HEK293 (cell line): ENCODE measurements at regions not wholly inside any gene's neighbourhood (a gene's known extent, or its start where the extent isn't known, plus 50 kb on each side); places are given as distances from the start of the nearest gene placed in this dataset.
A peak's percentile ranks its signal among the peaks of the same experiment; 100 is the strongest.

Experiments used
- CTCF ChIA-PET: fragments of 350-600 bp; formaldehyde crosslinking; extraction: SDS; loops from one replicate; lab custom pipeline; 2021; ENCODE audit warnings: antibody characterized with exemption; lab: Yijun Ruan, JAX
- POLR2A ChIA-PET: fragments of 300-600 bp; formaldehyde crosslinking; extraction: SDS; loops from one replicate; lab custom pipeline; 2020; ENCODE audit warnings: antibody characterized with exemption, inconsistent platforms; lab: Yijun Ruan, JAX
- H3K27ac ChIP-seq: fragments of 200-500 bp; sonication (Bioruptor generic); 2 replicates; pipeline ENCODE4 v1.5.1; 2014; ENCODE audit warnings: low read depth, low read length, control low read depth, inconsistent platforms; ENCODE audit errors: extremely low read depth
- H3K36me3 ChIP-seq, 2 experiments: fragments of 200-500 bp in 1 of 2; sonication (Bioruptor generic) in 1 of 2; 1 replicate in 1 of 2; 2 replicates in 1 of 2; pipeline ENCODE4 v1.5.1; 2014 to 2017; ENCODE audit warnings: inconsistent platforms in 2 of 2, low read length in 2 of 2; ENCODE audit not compliant: control insufficient read depth in 2 of 2, insufficient read depth in 1 of 2
- H3K4me1 ChIP-seq: fragments of 200-500 bp; sonication (Bioruptor generic); 2 replicates; pipeline ENCODE4 v1.5.1; 2014; ENCODE audit warnings: mild to moderate bottlenecking, low read length, inconsistent platforms; ENCODE audit not compliant: control insufficient read depth, insufficient read depth
- H3K4me3 ChIP-seq: 2 replicates; pipeline ENCODE4 v1.5.1; 2011; ENCODE audit warnings: low read depth, mild to moderate bottlenecking, control low read depth, low read length, moderate library complexity
- H3K9me3 ChIP-seq: fragments of 200-500 bp; sonication (Bioruptor generic); 2 replicates; pipeline ENCODE4 v1.5.1; 2014; ENCODE audit warnings: low read depth, low read length, inconsistent platforms; ENCODE audit not compliant: control insufficient read depth, insufficient read depth
- GLIS1 ChIP-seq: fragments of 450-650 bp; formaldehyde crosslinking; IDR thresholded peaks from 2 replicates; pipeline ENCODE4 v1.5.1; 2016; ENCODE audit warnings: missing biosample characterization, missing genetic modification characterization
- KLF16 ChIP-seq: fragments of 450-650 bp; formaldehyde crosslinking; IDR thresholded peaks from 2 replicates; pipeline ENCODE4 v1.5.1; 2017; ENCODE audit warnings: missing biosample characterization, missing genetic modification characterization
- SP2 ChIP-seq: fragments of 450-650 bp; formaldehyde crosslinking; IDR thresholded peaks from 2 replicates; pipeline ENCODE4 v1.5.1; 2016; ENCODE audit warnings: missing biosample characterization, missing genetic modification characterization
- ZFP41 ChIP-seq: fragments of 450-650 bp; formaldehyde crosslinking; IDR thresholded peaks from 2 replicates; pipeline ENCODE4 v1.5.1; 2016; ENCODE audit warnings: missing biosample characterization, missing genetic modification characterization, borderline replicate concordance
- ZNF16 ChIP-seq: fragments of 450-650 bp; formaldehyde crosslinking; IDR thresholded peaks from 2 replicates; pipeline ENCODE4 v1.5.1; 2016; ENCODE audit warnings: low read depth, missing biosample characterization, missing genetic modification characterization
- ZNF184 ChIP-seq: fragments of 450-650 bp; IDR thresholded peaks from 2 replicates; pipeline ENCODE4 v1.5.1; 2018; ENCODE audit warnings: missing biosample characterization, mild to moderate bottlenecking, missing genetic modification characterization
- ZNF211 ChIP-seq: fragments of 450-650 bp; formaldehyde crosslinking; IDR thresholded peaks from 2 replicates; pipeline ENCODE4 v1.5.1; 2016; ENCODE audit warnings: low read depth, missing biosample characterization, missing genetic modification characterization
- ZNF266 ChIP-seq: fragments of 450-650 bp; formaldehyde crosslinking; IDR thresholded peaks from 2 replicates; pipeline ENCODE4 v1.5.1; 2016; ENCODE audit warnings: missing biosample characterization, missing genetic modification characterization, low read depth
- ZNF274 ChIP-seq, 2 experiments: fragments of 200-500 bp in 1 of 2; fragments of 450-650 bp in 1 of 2; sonication (Bioruptor generic) in 1 of 2; formaldehyde crosslinking in 1 of 2; IDR thresholded peaks; 2 replicates each; pipeline versions ENCODE4 v1.5.1 to v1.6.1; 2014 to 2016; ENCODE audit warnings: borderline replicate concordance in 1 of 2, inconsistent platforms in 1 of 2, low read length in 1 of 2, missing biosample characterization in 1 of 2, missing genetic modification characterization in 1 of 2
- ZNF324 ChIP-seq: fragments of 450-650 bp; formaldehyde crosslinking; IDR thresholded peaks from 2 replicates; pipeline ENCODE4 v1.5.1; 2016; ENCODE audit warnings: missing biosample characterization, missing genetic modification characterization
- ZNF341 ChIP-seq: fragments of 450-650 bp; formaldehyde crosslinking; IDR thresholded peaks from 2 replicates; pipeline ENCODE4; 2016; ENCODE audit warnings: low read depth, missing biosample characterization, missing genetic modification characterization
- ZNF350 ChIP-seq: fragments of 450-650 bp; formaldehyde crosslinking; IDR thresholded peaks from 2 replicates; pipeline ENCODE4 v1.5.0; 2017; ENCODE audit warnings: missing biosample characterization, mild to moderate bottlenecking, missing genetic modification characterization
- ZNF416 ChIP-seq: fragments of 450-650 bp; formaldehyde crosslinking; IDR thresholded peaks from 2 replicates; pipeline ENCODE4 v1.5.1; 2016; ENCODE audit warnings: missing biosample characterization, missing genetic modification characterization
- ZNF514 ChIP-seq: fragments of 450-650 bp; formaldehyde crosslinking; IDR thresholded peaks from 2 replicates; pipeline ENCODE4 v1.5.1; 2016; ENCODE audit warnings: missing biosample characterization, missing genetic modification characterization
- ZNF521 ChIP-seq: fragments of 450-650 bp; formaldehyde crosslinking; IDR thresholded peaks from 2 replicates; pipeline ENCODE4 v1.5.1; 2017; ENCODE audit warnings: missing biosample characterization, mild to moderate bottlenecking, missing genetic modification characterization
- ZNF555 ChIP-seq: fragments of 450-650 bp; formaldehyde crosslinking; conservative IDR thresholded peaks from 2 replicates; pipeline ENCODE4 v1.5.1; 2017; ENCODE audit warnings: missing biosample characterization, mild to moderate bottlenecking, missing genetic modification characterization, inconsistent platforms
- ZNF600 ChIP-seq: fragments of 450-650 bp; formaldehyde crosslinking; IDR thresholded peaks from 2 replicates; pipeline ENCODE4 v1.5.1; 2016; ENCODE audit warnings: missing biosample characterization, missing genetic modification characterization
- ZNF624 ChIP-seq: fragments of 450-650 bp; formaldehyde crosslinking; IDR thresholded peaks from 2 replicates; pipeline ENCODE4 v1.5.1; 2017; ENCODE audit warnings: missing biosample characterization, missing genetic modification characterization
- ZNF677 ChIP-seq: fragments of 450-650 bp; IDR thresholded peaks from 2 replicates; pipeline ENCODE4 v1.5.0; 2018; ENCODE audit warnings: missing biosample characterization, mild to moderate bottlenecking, missing genetic modification characterization, moderate library complexity
- ZNF791 ChIP-seq: fragments of 450-650 bp; formaldehyde crosslinking; IDR thresholded peaks from 2 replicates; pipeline ENCODE4 v1.5.1; 2016; ENCODE audit warnings: missing biosample characterization, missing genetic modification characterization
- ZSCAN30 ChIP-seq: fragments of 450-650 bp; IDR thresholded peaks from 2 replicates; pipeline ENCODE4 v1.5.1; 2018; ENCODE audit warnings: missing biosample characterization, mild to moderate bottlenecking, missing genetic modification characterization, moderate library complexity
- TF ChIP-seq, protein P1 (sequence below): fragments of 450-650 bp; formaldehyde crosslinking; IDR thresholded peaks from 2 replicates; pipeline ENCODE4 v1.5.1; 2016; ENCODE audit warnings: missing biosample characterization, missing genetic modification characterization
- TF ChIP-seq, protein P2 (sequence below): IDR thresholded peaks from 2 replicates; pipeline ENCODE4 v1.6.1; 2011; ENCODE audit warnings: mild to moderate bottlenecking, low read depth, low read length, borderline replicate concordance
- TF ChIP-seq, protein P3 (sequence below): fragments of 450-650 bp; formaldehyde crosslinking; conservative IDR thresholded peaks from 2 replicates; pipeline ENCODE4 v1.5.1; 2016; ENCODE audit warnings: low read depth, missing biosample characterization, missing genetic modification characterization

DNA sequence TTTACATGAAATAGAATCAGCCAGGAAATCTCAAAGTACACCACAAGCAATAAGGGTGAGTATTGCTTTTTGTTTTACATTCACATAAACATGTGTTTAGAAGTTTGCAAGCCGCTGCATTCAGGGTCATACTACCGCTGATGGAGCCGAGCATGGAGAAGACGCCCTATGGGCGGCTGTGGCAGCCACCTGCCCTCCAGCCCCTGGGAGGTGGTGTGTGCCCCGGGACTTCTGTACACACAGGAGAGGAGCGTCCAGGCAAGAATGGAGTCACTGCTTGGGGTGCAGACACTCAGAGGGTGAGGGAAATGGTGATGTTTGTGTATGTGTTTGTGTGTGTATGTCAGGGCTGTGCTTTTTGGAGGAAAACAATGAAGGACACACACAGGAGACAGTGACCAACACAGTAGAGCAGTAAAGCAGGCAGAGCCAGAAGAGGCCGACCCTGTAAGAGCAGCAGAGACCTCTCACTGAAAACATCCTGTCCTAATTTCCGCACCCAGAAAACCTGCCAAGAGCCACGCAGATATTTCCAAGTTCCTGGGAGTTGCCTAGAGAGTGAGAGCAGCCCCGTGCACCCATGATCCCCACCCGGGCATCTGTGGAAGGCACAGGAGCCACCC, 108.1 kb upstream of the GJB6 start (continued):
- TF ChIP-seq SP2 (tag by site-specific recombination): no peak
- TF ChIP-seq ZNF341 (tag by site-specific recombination): no peak
- no peak for TF ChIP-seq ZNF514 (tag by site-specific recombination)
- TF ChIP-seq ZNF324: no peak
- no peak for TF ChIP-seq KLF16 (tag by site-specific recombination)
- no peak for TF ChIP-seq ZNF211 (tag by site-specific recombination)

DNA sequence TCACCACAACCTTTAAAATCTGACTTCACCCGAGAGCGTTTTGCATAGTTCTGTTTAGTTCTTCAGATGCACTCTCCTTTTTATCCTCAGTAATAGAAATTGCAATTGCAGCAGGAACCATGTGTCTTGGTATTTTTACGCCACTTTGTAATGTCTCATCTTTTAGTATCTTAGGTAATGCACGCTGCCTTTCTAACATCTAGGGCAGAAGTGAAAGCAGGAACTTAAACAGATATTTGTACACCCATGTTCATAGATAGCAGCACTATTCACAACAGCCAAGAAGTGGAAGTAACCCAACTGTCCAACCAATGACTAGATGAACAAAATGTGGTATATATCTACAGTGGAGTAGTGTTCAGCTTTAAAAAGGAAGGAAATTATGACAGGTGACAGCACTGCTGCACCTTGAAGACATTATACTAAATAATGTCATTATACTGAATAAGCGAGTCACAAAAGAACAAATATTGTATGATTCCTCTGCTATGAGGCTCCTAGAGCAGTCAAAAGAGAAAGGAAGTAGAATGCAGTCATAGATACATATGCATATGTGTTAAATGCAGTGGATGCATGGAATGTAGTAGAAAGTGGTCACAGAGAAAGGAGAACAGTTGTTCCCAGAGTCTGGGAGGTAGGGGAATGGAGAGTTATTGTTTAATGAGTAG, 105.9 kb upstream of the GJB6 start:
- CTCF ChIA-PET: interaction anchor here (0.6 to 0.8 kb wide), 3 partner anchors 134 to 1070 kb away, joined by 3 to 11 read pairs (median 5); no protein-coding TSS in a partner anchor
- Histone ChIP-seq H3K36me3 (no peaks in the 10 kb centered on the region), H3K27ac (no peak overlapping the region), H3K4me3 (no peak overlapping the region), H3K9me3 (no peaks in the 10 kb centered on the region), H3K4me1 (no peaks in the 10 kb centered on the region)
- POLR2A ChIA-PET: no interaction called here
- no peak for TF ChIP-seq GLIS1 (tag by site-specific recombination)
- TF ChIP-seq ZNF266: no peak
- TF ChIP-seq, protein P1, sequence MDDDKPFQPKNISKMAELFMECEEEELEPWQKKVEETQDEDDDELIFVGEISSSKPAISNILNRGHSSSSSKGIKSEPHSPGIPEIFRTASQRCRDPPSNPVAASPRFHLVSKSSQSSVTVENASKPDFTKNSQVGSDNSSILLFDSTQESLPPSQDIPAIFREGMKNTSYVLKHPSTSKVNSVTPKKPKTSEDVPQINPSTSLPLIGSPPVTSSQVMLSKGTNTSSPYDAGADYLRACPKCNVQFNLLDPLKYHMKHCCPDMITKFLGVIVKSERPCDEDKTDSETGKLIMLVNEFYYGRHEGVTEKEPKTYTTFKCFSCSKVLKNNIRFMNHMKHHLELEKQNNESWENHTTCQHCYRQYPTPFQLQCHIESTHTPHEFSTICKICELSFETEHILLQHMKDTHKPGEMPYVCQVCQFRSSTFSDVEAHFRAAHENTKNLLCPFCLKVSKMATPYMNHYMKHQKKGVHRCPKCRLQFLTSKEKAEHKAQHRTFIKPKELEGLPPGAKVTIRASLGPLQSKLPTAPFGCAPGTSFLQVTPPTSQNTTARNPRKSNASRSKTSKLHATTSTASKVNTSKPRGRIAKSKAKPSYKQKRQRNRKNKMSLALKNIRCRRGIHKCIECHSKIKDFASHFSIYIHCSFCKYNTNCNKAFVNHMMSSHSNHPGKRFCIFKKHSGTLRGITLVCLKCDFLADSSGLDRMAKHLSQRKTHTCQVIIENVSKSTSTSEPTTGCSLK (tag by site-specific recombination): no peak
- TF ChIP-seq, protein P2, sequence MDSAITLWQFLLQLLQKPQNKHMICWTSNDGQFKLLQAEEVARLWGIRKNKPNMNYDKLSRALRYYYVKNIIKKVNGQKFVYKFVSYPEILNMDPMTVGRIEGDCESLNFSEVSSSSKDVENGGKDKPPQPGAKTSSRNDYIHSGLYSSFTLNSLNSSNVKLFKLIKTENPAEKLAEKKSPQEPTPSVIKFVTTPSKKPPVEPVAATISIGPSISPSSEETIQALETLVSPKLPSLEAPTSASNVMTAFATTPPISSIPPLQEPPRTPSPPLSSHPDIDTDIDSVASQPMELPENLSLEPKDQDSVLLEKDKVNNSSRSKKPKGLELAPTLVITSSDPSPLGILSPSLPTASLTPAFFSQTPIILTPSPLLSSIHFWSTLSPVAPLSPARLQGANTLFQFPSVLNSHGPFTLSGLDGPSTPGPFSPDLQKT: no peak
- TF ChIP-seq ZNF600: no peak
- no peak for TF ChIP-seq ZNF350 (tag by site-specific recombination)
- TF ChIP-seq, all 188 proteins: peak for 0

DNA sequence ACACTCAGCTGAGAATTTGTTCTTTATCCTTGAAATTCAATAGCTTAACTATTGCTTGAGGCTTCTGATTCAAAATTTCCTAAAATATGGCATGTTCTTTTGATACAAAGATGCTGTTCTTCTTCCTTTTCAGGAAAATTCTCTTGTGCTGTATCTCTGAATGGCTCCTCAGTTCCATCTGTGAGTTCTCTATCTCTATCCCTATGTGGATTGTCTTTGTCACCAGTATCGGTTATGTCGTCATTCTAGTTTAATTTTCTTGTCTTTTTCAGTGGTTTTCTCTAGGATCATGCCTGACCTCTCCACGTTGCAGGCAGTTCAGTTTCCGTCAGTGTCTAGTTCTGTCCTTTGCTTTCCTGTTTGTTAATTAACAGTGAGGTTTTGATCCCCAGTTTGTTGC, 104.6 kb upstream of the GJB6 start:
- POLR2A ChIA-PET: no interaction called here
- H3K4me1 ChIP-seq: no peaks in the 10 kb centered on the region
- H3K27ac ChIP-seq: no peak overlapping the region
- TF ChIP-seq ZNF677 (tag by site-specific recombination): no peak
- no peak for TF ChIP-seq ZNF274 (IDR thresholded peaks at IDR 0.05; ENCODE audit: low read length)
- peak; percentile 25; the same call in 1 of the 2 replicates for TF ChIP-seq ZNF274 (tag by site-specific recombination; IDR thresholded peaks at IDR 0.05; ENCODE audit: borderline replicate concordance)
- H3K9me3 ChIP-seq: no peaks in the 10 kb centered on the region
- H3K36me3 ChIP-seq: no peaks in the 10 kb centered on the region
- CTCF ChIA-PET: no interaction called here
- H3K4me3 ChIP-seq: no peak overlapping the region

DNA sequence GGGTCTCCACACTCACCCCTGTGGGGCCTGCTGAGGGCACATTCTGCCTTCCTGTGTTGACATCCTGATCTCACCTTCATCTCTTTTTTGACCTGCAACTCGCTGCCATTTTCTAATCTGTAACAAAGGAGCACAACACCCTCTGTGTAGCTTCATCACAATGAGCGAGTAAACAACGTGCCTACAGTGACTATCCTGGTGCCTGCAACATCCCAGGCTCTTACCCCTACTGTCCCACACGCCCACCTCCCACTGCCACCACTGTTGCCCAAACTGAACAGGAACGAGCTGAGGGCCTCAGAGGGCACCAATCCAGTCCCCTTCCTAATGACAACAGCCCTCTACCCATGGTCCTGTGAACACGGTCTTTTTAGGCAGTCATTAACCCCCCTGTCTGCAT, 102.2 kb upstream of the GJB6 start:
- ChIA-PET POLR2A (no interaction called here), CTCF (no interaction called here)
- Histone ChIP-seq H3K4me1 (no peaks in the 10 kb centered on the region), H3K4me3 (no peak overlapping the region), H3K9me3 (no peaks in the 10 kb centered on the region), H3K36me3 (no peaks in the 10 kb centered on the region), H3K27ac (no peak overlapping the region)
- TF ChIP-seq ZNF416 (tag by site-specific recombination) (no peak), ZNF16 (tag by site-specific recombination) (no peak), ZNF184 (no peak), ZFP41 (tag by site-specific recombination) (no peak), ZNF521 (tag by site-specific recombination) (no peak), ZNF624 (tag by site-specific recombination) (no peak), ZNF555 (tag by site-specific recombination) (no peak), ZSCAN30 (tag by site-specific recombination) (no peak), ZNF791 (no peak)
- TF ChIP-seq, protein P3, sequence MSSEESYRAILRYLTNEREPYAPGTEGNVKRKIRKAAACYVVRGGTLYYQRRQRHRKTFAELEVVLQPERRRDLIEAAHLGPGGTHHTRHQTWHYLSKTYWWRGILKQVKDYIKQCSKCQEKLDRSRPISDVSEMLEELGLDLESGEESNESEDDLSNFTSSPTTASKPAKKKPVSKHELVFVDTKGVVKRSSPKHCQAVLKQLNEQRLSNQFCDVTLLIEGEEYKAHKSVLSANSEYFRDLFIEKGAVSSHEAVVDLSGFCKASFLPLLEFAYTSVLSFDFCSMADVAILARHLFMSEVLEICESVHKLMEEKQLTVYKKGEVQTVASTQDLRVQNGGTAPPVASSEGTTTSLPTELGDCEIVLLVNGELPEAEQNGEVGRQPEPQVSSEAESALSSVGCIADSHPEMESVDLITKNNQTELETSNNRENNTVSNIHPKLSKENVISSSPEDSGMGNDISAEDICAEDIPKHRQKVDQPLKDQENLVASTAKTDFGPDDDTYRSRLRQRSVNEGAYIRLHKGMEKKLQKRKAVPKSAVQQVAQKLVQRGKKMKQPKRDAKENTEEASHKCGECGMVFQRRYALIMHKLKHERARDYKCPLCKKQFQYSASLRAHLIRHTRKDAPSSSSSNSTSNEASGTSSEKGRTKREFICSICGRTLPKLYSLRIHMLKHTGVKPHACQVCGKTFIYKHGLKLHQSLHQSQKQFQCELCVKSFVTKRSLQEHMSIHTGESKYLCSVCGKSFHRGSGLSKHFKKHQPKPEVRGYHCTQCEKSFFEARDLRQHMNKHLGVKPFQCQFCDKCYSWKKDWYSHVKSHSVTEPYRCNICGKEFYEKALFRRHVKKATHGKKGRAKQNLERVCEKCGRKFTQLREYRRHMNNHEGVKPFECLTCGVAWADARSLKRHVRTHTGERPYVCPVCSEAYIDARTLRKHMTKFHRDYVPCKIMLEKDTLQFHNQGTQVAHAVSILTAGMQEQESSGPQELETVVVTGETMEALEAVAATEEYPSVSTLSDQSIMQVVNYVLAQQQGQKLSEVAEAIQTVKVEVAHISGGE (tag by site-specific recombination): no peak
